ENCODE measurements at regions not wholly inside any gene's neighbourhood (a gene's known extent, or its start where the extent isn't known, plus 50 kb on each side); places are given as distances from the start of the nearest gene placed in this dataset.

- TF ChIP-seq CTCF (IDR thresholded peaks at IDR 0.05): no peak
- H3K27ac Mint-ChIP-seq (ENCODE audit: unreplicated experiment): no peak overlapping the region
- DNase-seq (ENCODE audit: extremely low spot score, unreplicated experiment): no peak
- H3K4me3 Mint-ChIP-seq (ENCODE audit: unreplicated experiment): no peak overlapping the region
- no peaks in the 10 kb centered on the region for H3K27me3 Mint-ChIP-seq (ENCODE audit: unreplicated experiment)
- H3K9me3 Mint-ChIP-seq (ENCODE audit: unreplicated experiment): peaks cover 4% of the 10 kb centered on the region
- peaks cover 3% of the 10 kb centered on the region for H3K36me3 Mint-ChIP-seq (ENCODE audit: unreplicated experiment)
- peaks cover 12% of the 10 kb centered on the region for H3K4me1 Mint-ChIP-seq (ENCODE audit: unreplicated experiment)
Measured at GRCh38 chr1:185551008-185551407, 183.2 kb upstream of the HMCN1 start.

GRCh38 chr1:185549906-185550305 is 184.3 kb upstream of the HMCN1 start:
- no peak overlapping the region for H3K4me3 Mint-ChIP-seq (ENCODE audit: unreplicated experiment)

GRCh38 chr1:185546029-185546428 is 188.2 kb upstream of the HMCN1 start:
- no peak overlapping the region for H3K27ac Mint-ChIP-seq (ENCODE audit: unreplicated experiment)
- no peak overlapping the region for H3K4me3 Mint-ChIP-seq (ENCODE audit: unreplicated experiment)
- no peaks in the 10 kb centered on the region for H3K27me3 Mint-ChIP-seq (ENCODE audit: unreplicated experiment)
- H3K4me1 Mint-ChIP-seq (ENCODE audit: unreplicated experiment): peaks cover 12% of the 10 kb centered on the region
- no peak for DNase-seq (ENCODE audit: extremely low spot score, unreplicated experiment)
- H3K9me3 Mint-ChIP-seq (ENCODE audit: unreplicated experiment): no peaks in the 10 kb centered on the region
- H3K36me3 Mint-ChIP-seq (ENCODE audit: unreplicated experiment): no peaks in the 10 kb centered on the region
- TF ChIP-seq CTCF (IDR thresholded peaks at IDR 0.05): no peak

More at GRCh38 chr1:185549906-185550305, 184.3 kb upstream of the HMCN1 start:
- peaks cover 5% of the 10 kb centered on the region for H3K4me1 Mint-ChIP-seq (ENCODE audit: unreplicated experiment)
- no peak for DNase-seq (ENCODE audit: extremely low spot score, unreplicated experiment)
- H3K9me3 Mint-ChIP-seq (ENCODE audit: unreplicated experiment): peaks cover 4% of the 10 kb centered on the region
- TF ChIP-seq CTCF (IDR thresholded peaks at IDR 0.05): no peak
- no peaks in the 10 kb centered on the region for H3K27me3 Mint-ChIP-seq (ENCODE audit: unreplicated experiment)
- H3K36me3 Mint-ChIP-seq (ENCODE audit: unreplicated experiment): no peaks in the 10 kb centered on the region
- no peak overlapping the region for H3K27ac Mint-ChIP-seq (ENCODE audit: unreplicated experiment)

- Mint-ChIP-seq H3K27me3 (ENCODE audit: unreplicated experiment) (no peaks in the 10 kb centered on the region), H3K27ac (ENCODE audit: unreplicated experiment) (peak overlapping the region; percentile 66), H3K9me3 (ENCODE audit: unreplicated experiment) (peaks cover 7% of the 10 kb centered on the region), H3K36me3 (ENCODE audit: unreplicated experiment) (no peaks in the 10 kb centered on the region), H3K4me1 (ENCODE audit: unreplicated experiment) (peaks cover 15% of the 10 kb centered on the region), H3K4me3 (ENCODE audit: unreplicated experiment) (no peak overlapping the region)
- TF ChIP-seq CTCF (IDR thresholded peaks at IDR 0.05): no peak
- no peak for DNase-seq (ENCODE audit: extremely low spot score, unreplicated experiment)
Measured at GRCh38 chr1:185541871-185542301, 192.3 kb upstream of the HMCN1 start.

GRCh38 chr1:185540295-185540694 is 193.9 kb upstream of the HMCN1 start:
- Mint-ChIP-seq H3K9me3 (ENCODE audit: unreplicated experiment) (peaks cover 7% of the 10 kb centered on the region), H3K36me3 (ENCODE audit: unreplicated experiment) (no peaks in the 10 kb centered on the region), H3K27ac (ENCODE audit: unreplicated experiment) (no peak overlapping the region), H3K4me3 (ENCODE audit: unreplicated experiment) (no peak overlapping the region), H3K27me3 (ENCODE audit: unreplicated experiment) (no peaks in the 10 kb centered on the region), H3K4me1 (ENCODE audit: unreplicated experiment) (peaks cover 15% of the 10 kb centered on the region)
- DNase-seq (ENCODE audit: extremely low spot score, unreplicated experiment): no peak
- TF ChIP-seq CTCF (IDR thresholded peaks at IDR 0.05): no peak

Data from osteocyte (in vitro differentiated cells).